HL-60 (cell line): ENCODE measurements at regions not wholly inside any gene's neighbourhood (a gene's known extent, or its start where the extent isn't known, plus 50 kb on each side); places are given as distances from the start of the nearest gene placed in this dataset.

Experiments
- DNase-seq, 2 experiments: peaks; one replicate each; pipeline ENCODE4 v3.0.0-alpha.2; 2010 to 2020; ENCODE audit warnings: low read depth in 1 of 2, low spot score in 1 of 2
- H3K27ac ChIP-seq: fragments of 250-450 bp; sonication (Bioruptor Pico); replicated peaks from 2 replicates; pipeline ENCODE4 v1.5.1; 2020; ENCODE audit warnings: mild to moderate bottlenecking, moderate library complexity
- H3K27me3 ChIP-seq: fragments of 250-450 bp; sonication (Bioruptor Pico); 2 replicates; pipeline ENCODE4 v1.5.1; 2021; ENCODE audit warnings: mild to moderate bottlenecking, moderate library complexity; ENCODE audit not compliant: insufficient read depth, poor library complexity, severe bottlenecking
- H3K4me3 ChIP-seq: replicated peaks from 2 replicates; pipeline ENCODE4 v1.5.1; 2011; ENCODE audit warnings: mild to moderate bottlenecking, control low read depth, low read length; ENCODE audit not compliant: insufficient read depth
- GABPA ChIP-seq: IDR thresholded peaks from 2 replicates; pipeline ENCODE4 v1.6.1; 2012; ENCODE audit warnings: low read depth
- POLR2AphosphoS5 ChIP-seq: IDR thresholded peaks from 2 replicates; pipeline ENCODE4 v1.6.1; 2012; ENCODE audit warnings: low read depth
- SPI1 ChIP-seq: IDR thresholded peaks from 2 replicates; pipeline ENCODE4 v1.6.1; 2012; ENCODE audit warnings: low read depth, mild to moderate bottlenecking, borderline replicate concordance
- TF ChIP-seq, protein P1 (sequence below): IDR thresholded peaks from 2 replicates; pipeline ENCODE4 v1.6.1; 2012; ENCODE audit warnings: low read depth; ENCODE audit not compliant: insufficient replicate concordance
- TF ChIP-seq, protein P2 (sequence below): IDR thresholded peaks from one replicate; pipeline ENCODE4 v1.5.1; 2011; ENCODE audit warnings: low read length, control low read depth, inconsistent platforms; ENCODE audit not compliant: insufficient read depth

DNA sequence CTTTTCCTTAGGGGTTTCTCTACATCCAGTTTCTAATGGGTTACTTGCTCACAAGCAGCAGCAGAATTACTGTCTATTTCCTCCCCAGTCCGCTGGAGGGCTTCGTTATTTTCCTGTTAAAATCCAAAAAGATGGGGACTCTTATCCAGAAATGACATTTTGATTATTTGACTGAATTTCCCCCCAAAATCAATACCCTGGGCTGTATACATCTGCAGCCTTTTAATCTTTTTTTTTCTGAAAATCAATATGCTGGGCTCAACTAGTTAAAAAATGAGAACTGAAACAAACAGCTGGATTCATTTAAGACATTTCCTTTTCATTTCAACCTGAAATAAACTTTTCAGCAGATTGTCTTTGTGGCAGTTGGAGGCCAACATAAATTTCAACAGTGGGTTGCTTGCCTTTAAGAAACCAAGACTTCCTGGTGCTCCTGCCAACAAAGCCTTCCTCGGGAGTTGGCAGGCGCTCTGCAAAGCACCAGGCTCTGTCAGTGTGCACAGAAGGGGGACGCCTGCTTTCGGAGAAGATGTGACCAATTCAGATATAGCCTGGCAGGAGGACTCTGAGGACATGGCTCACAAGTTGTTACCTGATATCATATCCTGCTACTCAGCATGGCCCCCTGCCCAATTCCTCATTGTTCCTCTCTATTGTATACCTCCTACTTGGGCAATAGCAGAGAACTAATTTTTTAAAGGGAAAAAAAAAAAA is 204.7 kb upstream of the ARG1 start:
- TF ChIP-seq POLR2AphosphoS5: no peak
- H3K4me3 ChIP-seq: no peak overlapping the region
- no peak overlapping the region for H3K27ac ChIP-seq
- H3K27me3 ChIP-seq: no peaks in the 10 kb centered on the region
- peak in 1 of 2 experiments; percentile 43 for DNase-seq

DNA sequence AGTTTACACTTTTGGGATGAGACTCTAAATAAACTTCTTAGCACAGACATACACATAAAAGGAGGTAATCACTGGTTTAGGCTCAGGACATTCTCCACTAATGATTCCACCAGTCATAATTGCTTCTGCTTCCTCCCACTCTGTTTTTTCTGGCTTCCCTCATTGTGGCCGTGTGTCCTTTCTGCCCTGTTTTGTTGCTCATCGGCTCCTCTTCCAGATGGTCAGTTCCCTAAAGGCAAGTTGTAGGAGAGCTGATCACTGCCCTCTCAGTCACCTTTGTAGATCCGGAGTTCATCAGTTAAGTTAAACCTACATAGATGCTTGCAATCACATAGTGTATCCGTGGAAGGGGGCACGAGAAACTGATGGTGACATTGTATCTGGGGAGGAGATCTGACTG is 200.5 kb upstream of the ARG1 start:
- no peak for DNase-seq
- H3K27me3 ChIP-seq: no peaks in the 10 kb centered on the region
- H3K27ac ChIP-seq: no peak overlapping the region
- H3K4me3 ChIP-seq: no peak overlapping the region
- no peak for TF ChIP-seq GABPA
- TF ChIP-seq, protein P1, sequence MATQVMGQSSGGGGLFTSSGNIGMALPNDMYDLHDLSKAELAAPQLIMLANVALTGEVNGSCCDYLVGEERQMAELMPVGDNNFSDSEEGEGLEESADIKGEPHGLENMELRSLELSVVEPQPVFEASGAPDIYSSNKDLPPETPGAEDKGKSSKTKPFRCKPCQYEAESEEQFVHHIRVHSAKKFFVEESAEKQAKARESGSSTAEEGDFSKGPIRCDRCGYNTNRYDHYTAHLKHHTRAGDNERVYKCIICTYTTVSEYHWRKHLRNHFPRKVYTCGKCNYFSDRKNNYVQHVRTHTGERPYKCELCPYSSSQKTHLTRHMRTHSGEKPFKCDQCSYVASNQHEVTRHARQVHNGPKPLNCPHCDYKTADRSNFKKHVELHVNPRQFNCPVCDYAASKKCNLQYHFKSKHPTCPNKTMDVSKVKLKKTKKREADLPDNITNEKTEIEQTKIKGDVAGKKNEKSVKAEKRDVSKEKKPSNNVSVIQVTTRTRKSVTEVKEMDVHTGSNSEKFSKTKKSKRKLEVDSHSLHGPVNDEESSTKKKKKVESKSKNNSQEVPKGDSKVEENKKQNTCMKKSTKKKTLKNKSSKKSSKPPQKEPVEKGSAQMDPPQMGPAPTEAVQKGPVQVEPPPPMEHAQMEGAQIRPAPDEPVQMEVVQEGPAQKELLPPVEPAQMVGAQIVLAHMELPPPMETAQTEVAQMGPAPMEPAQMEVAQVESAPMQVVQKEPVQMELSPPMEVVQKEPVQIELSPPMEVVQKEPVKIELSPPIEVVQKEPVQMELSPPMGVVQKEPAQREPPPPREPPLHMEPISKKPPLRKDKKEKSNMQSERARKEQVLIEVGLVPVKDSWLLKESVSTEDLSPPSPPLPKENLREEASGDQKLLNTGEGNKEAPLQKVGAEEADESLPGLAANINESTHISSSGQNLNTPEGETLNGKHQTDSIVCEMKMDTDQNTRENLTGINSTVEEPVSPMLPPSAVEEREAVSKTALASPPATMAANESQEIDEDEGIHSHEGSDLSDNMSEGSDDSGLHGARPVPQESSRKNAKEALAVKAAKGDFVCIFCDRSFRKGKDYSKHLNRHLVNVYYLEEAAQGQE: no peak
- TF ChIP-seq, protein P2, sequence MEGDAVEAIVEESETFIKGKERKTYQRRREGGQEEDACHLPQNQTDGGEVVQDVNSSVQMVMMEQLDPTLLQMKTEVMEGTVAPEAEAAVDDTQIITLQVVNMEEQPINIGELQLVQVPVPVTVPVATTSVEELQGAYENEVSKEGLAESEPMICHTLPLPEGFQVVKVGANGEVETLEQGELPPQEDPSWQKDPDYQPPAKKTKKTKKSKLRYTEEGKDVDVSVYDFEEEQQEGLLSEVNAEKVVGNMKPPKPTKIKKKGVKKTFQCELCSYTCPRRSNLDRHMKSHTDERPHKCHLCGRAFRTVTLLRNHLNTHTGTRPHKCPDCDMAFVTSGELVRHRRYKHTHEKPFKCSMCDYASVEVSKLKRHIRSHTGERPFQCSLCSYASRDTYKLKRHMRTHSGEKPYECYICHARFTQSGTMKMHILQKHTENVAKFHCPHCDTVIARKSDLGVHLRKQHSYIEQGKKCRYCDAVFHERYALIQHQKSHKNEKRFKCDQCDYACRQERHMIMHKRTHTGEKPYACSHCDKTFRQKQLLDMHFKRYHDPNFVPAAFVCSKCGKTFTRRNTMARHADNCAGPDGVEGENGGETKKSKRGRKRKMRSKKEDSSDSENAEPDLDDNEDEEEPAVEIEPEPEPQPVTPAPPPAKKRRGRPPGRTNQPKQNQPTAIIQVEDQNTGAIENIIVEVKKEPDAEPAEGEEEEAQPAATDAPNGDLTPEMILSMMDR: no peak
- no peak for TF ChIP-seq POLR2AphosphoS5
- no peak for TF ChIP-seq SPI1

DNA sequence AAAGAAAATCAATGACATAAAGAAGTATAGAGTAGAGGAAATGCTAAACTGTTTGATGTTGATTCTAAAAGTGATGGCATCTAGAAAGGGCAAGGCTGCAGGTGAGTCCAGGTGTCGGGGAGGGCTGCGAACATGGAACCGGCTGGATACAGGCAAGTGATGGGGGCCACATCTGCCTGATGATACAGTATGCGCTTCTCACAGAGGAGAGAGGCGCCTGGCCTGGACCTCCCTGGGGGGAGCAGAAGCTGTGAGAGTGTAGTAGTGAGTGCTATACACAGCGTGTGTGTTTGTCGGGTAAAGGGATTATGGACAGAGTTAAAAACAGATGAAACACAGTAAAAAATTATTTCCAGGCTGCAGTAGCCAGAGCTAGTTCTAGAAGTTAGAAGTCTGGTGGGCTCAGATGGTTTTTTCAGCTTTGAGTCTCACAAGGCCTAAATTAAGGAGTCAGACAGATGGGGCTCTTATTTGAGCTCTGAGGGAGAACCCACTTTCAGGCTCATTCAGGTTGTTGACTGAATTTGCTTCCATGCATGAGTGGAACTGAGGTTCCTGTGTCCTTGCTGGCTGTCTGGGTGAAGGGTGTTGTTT is 195.8 kb upstream of the ARG1 start:
- no peaks in the 10 kb centered on the region for H3K27me3 ChIP-seq
- no peak overlapping the region for H3K4me3 ChIP-seq
- no peak overlapping the region for H3K27ac ChIP-seq
- TF ChIP-seq GABPA: no peak
- TF ChIP-seq SPI1: no peak
- TF ChIP-seq POLR2AphosphoS5: no peak
- TF ChIP-seq, protein P1: no peak
- TF ChIP-seq, protein P2: no peak
- no peak for DNase-seq

DNA sequence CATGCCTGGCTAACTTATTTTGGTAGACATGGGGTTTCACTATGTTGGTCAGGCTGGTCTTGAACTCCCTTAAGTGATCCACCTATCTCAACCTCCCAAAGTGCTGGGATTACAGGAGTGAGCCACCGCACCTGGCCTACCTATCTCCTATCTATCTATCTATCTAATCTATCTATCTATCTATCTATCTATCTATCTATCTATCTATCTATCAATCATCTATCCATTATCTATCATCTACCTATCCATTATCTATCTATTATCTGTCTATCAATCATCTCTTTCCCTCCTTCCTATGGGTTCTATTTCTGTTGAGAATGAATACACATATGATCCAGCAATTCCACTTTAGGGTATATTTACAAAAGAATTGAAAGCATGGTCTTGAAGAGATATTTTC is 194.2 kb upstream of the ARG1 start:
- H3K27ac ChIP-seq: no peak overlapping the region
- TF ChIP-seq POLR2AphosphoS5 (no peak), SPI1 (no peak), GABPA (no peak)

More for the DNA sequence above, 194.2 kb upstream of the ARG1 start:
- DNase-seq: no peak
- Histone ChIP-seq H3K27me3 (no peaks in the 10 kb centered on the region), H3K4me3 (no peak overlapping the region)
